Neural cell (in vitro differentiated cells): ENCODE measurements at regions not wholly inside any gene's neighbourhood (a gene's known extent, or its start where the extent isn't known, plus 50 kb on each side); places are given as distances from the start of the nearest gene placed in this dataset.

Experiments
- CTCF ChIP-seq: fragments of 450-650 bp; IDR thresholded peaks from 2 replicates; pipeline ENCODE4 v1.5.1; 2014; ENCODE audit warnings: antibody characterized with exemption, mild to moderate bottlenecking, moderate library complexity; ENCODE audit not compliant: poor library complexity, severe bottlenecking
- EP300 ChIP-seq: fragments of 450-650 bp; conservative IDR thresholded peaks from 2 replicates; pipeline ENCODE4 v1.6.1; 2014; ENCODE audit warnings: antibody characterized with exemption, mild to moderate bottlenecking, moderate library complexity; ENCODE audit not compliant: poor library complexity, severe bottlenecking
- EZH2 ChIP-seq: fragments of 200-600, 300-800 bp; shearing (Covaris generic), sonication (generic); IDR thresholded peaks from 2 replicates; pipeline ENCODE4 v1.6.1; 2014; ENCODE audit warnings: antibody characterized with exemption, low read length, borderline replicate concordance, mild to moderate bottlenecking; ENCODE audit not compliant: insufficient read depth, poor library complexity, severe bottlenecking
- POLR2AphosphoS5 ChIP-seq: IDR thresholded peaks from 2 replicates; pipeline ENCODE4 v1.6.1; 2012
- SMC3 ChIP-seq: fragments of 450-650 bp; conservative IDR thresholded peaks from 2 replicates; pipeline ENCODE4 v1.6.1; 2014; ENCODE audit warnings: antibody characterized with exemption, mild to moderate bottlenecking, moderate library complexity; ENCODE audit not compliant: poor library complexity
- TAF1 ChIP-seq: IDR thresholded peaks from 2 replicates; pipeline ENCODE4 v1.6.1; 2012; ENCODE audit warnings: low read depth
- TF ChIP-seq, protein P1 (sequence below): IDR thresholded peaks from 2 replicates; pipeline ENCODE4 v1.6.1; 2012; ENCODE audit warnings: borderline replicate concordance

GRCh38 chr9:7376833-7377232, 422.7 kb downstream of the DMAC1 start:
- no peak for TF ChIP-seq EZH2
- TF ChIP-seq CTCF, result no peak
- TF ChIP-seq EP300, result no peak
- TF ChIP-seq, protein P1, sequence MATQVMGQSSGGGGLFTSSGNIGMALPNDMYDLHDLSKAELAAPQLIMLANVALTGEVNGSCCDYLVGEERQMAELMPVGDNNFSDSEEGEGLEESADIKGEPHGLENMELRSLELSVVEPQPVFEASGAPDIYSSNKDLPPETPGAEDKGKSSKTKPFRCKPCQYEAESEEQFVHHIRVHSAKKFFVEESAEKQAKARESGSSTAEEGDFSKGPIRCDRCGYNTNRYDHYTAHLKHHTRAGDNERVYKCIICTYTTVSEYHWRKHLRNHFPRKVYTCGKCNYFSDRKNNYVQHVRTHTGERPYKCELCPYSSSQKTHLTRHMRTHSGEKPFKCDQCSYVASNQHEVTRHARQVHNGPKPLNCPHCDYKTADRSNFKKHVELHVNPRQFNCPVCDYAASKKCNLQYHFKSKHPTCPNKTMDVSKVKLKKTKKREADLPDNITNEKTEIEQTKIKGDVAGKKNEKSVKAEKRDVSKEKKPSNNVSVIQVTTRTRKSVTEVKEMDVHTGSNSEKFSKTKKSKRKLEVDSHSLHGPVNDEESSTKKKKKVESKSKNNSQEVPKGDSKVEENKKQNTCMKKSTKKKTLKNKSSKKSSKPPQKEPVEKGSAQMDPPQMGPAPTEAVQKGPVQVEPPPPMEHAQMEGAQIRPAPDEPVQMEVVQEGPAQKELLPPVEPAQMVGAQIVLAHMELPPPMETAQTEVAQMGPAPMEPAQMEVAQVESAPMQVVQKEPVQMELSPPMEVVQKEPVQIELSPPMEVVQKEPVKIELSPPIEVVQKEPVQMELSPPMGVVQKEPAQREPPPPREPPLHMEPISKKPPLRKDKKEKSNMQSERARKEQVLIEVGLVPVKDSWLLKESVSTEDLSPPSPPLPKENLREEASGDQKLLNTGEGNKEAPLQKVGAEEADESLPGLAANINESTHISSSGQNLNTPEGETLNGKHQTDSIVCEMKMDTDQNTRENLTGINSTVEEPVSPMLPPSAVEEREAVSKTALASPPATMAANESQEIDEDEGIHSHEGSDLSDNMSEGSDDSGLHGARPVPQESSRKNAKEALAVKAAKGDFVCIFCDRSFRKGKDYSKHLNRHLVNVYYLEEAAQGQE, result no peak
- TF ChIP-seq TAF1, result no peak
- no peak for TF ChIP-seq POLR2AphosphoS5
- TF ChIP-seq SMC3, result no peak
